ENCODE measurements at regions not wholly inside any gene's neighbourhood (a gene's known extent, or its start where the extent isn't known, plus 50 kb on each side); places are given as distances from the start of the nearest gene placed in this dataset.

DNA sequence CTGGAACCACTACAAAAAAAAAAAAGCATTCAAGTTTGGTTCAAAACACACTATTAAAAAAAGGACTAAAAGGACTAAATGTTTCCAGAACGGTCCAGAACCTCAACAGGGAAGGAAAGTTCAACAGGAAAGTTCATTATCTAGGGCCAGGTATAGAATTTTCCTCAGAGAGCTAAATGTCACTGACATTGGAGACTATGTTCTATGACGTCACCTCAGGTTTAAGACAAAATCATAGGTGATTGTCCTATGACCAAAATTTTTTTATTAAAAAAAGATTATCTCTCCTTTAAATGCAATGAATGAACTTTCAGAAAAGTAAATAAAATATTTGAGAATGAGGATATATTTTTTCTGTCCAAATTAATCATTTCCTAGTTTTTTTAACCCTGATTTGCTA lies 746.7 kb upstream of the USP15 start:
- no peak overlapping the region for H2BK5ac ChIP-seq (ENCODE audit: low read depth, low read length)
- no peaks in the 10 kb centered on the region for H3K23me2 ChIP-seq (ENCODE audit: low read depth, low read length)
- H4K91ac ChIP-seq (replicated peaks; ENCODE audit: insufficient read length, low read length): no peak overlapping the region
- H3K9me3 ChIP-seq (ENCODE audit: insufficient read depth in 2 of 2, low read depth in 1 of 2, low read length in 1 of 2): no peaks in the 10 kb centered on the region
- H2AFZ ChIP-seq (ENCODE audit: low read length): no peak overlapping the region
- WGBS, 2 experiments (ENCODE audit: extremely low coverage in 1 of 2, insufficient coverage in 1 of 2, insufficient read length in 1 of 2, insufficient replicate concordance in 2 of 2, low coverage in 1 of 2, low lambda C conversion rate in 2 of 2, missing lambda C conversion rate in 1 of 2): 92% methylated on average over 2 of the region's 2 CpGs; no CpG with 5 or more reads in 1 of the 2 experiments
- CTCF ChIA-PET (ENCODE audit: partially characterized antibody): interaction anchor here (0.7 to 2.4 kb wide), 3 partner anchors 9 to 446 kb away, joined by 3 to 12 read pairs (median 3); no protein-coding TSS in a partner anchor
- no peak overlapping the region for H2BK15ac ChIP-seq (ENCODE audit: low read length)
- no peak overlapping the region for H2BK20ac ChIP-seq (ENCODE audit: low read length)
- no peaks in the 10 kb centered on the region for H3K27me3 ChIP-seq (replicated peaks in 1 of 4; ENCODE audit: control insufficient read depth in 3 of 4, extremely low read depth in 1 of 4, insufficient read depth in 3 of 4, low read length in 3 of 4)
- H2BK12ac ChIP-seq (ENCODE audit: low read depth, low read length): no peak overlapping the region
- POLR2A ChIA-PET (ENCODE audit: partially characterized antibody): no interaction called here
- no peak overlapping the region for H3K56ac ChIP-seq (replicated peaks; ENCODE audit: insufficient read length, low read depth, low read length)
- no peak overlapping the region for H3K23ac ChIP-seq (ENCODE audit: insufficient read length)
- no peak overlapping the region for H3K14ac ChIP-seq (ENCODE audit: insufficient read length)
- no peak overlapping the region for H4K5ac ChIP-seq (ENCODE audit: insufficient read length, low read depth, low read length)
- DNase-seq (ENCODE audit: low read depth in 1 of 2, low spot score in 2 of 2) (no peak), FAIRE-seq (no peak)
- no peak overlapping the region for H3K4me3 ChIP-seq (ENCODE audit: extremely low read depth in 1 of 4, insufficient read depth in 2 of 4, low read depth in 3 of 4, low read length in 4 of 4)
- no peaks in the 10 kb centered on the region for H4K20me1 ChIP-seq (replicated peaks in 1 of 2; ENCODE audit: control insufficient read depth in 1 of 2, insufficient read depth in 2 of 2, low read length in 2 of 2)
- TF ChIP-seq, protein P1, sequence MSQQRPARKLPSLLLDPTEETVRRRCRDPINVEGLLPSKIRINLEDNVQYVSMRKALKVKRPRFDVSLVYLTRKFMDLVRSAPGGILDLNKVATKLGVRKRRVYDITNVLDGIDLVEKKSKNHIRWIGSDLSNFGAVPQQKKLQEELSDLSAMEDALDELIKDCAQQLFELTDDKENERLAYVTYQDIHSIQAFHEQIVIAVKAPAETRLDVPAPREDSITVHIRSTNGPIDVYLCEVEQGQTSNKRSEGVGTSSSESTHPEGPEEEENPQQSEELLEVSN (IDR thresholded peaks at IDR 0.05): no peak
- TF ChIP-seq, protein P2, sequence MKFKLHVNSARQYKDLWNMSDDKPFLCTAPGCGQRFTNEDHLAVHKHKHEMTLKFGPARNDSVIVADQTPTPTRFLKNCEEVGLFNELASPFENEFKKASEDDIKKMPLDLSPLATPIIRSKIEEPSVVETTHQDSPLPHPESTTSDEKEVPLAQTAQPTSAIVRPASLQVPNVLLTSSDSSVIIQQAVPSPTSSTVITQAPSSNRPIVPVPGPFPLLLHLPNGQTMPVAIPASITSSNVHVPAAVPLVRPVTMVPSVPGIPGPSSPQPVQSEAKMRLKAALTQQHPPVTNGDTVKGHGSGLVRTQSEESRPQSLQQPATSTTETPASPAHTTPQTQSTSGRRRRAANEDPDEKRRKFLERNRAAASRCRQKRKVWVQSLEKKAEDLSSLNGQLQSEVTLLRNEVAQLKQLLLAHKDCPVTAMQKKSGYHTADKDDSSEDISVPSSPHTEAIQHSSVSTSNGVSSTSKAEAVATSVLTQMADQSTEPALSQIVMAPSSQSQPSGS (IDR thresholded peaks at IDR 0.05; ENCODE audit: low read length): no peak
- TF ChIP-seq KDM5A (IDR thresholded peaks at IDR 0.05; ENCODE audit: low read length) (no peak), FOSL1 (IDR thresholded peaks at IDR 0.05; ENCODE audit: insufficient read depth, low read depth, low read length) (no peak), RNF2 (IDR thresholded peaks at IDR 0.05; ENCODE audit: borderline replicate concordance, low read depth, low read length, missing control alignments, poor library complexity, severe bottlenecking) (no peak), YY1 (IDR thresholded peaks at IDR 0.05; ENCODE audit: low read depth, low read length) (no peak), SAP30 (IDR thresholded peaks at IDR 0.05; ENCODE audit: insufficient read depth, insufficient replicate concordance, low read length) (no peak), BCL11A (IDR thresholded peaks at IDR 0.05; ENCODE audit: low read depth in 2 of 2, low read length in 2 of 2) (no peak), HDAC2 (IDR thresholded peaks at IDR 0.05; ENCODE audit: borderline replicate concordance in 1 of 2, low read depth in 2 of 2, low read length in 2 of 2) (no peak), CTBP2 (IDR thresholded peaks at IDR 0.05; ENCODE audit: borderline replicate concordance, insufficient read depth, insufficient read length, low read length) (no peak), MAFK (IDR thresholded peaks at IDR 0.05; ENCODE audit: low read depth, low read length) (no peak)
- H4K8ac ChIP-seq (ENCODE audit: extremely low read depth, insufficient read depth, low read length): no peak overlapping the region
- no peak overlapping the region for H2BK120ac ChIP-seq (replicated peaks; ENCODE audit: low read depth, low read length)
- no peak overlapping the region for H2AK5ac ChIP-seq (ENCODE audit: low read depth, low read length)
- H3K79me1 ChIP-seq (ENCODE audit: low read depth, low read length): no peaks in the 10 kb centered on the region
- no peaks in the 10 kb centered on the region for H3K4me1 ChIP-seq (replicated peaks in 1 of 4; ENCODE audit: control insufficient read depth in 3 of 4, insufficient read depth in 4 of 4, low read length in 3 of 4)
- H3K9ac ChIP-seq (replicated peaks in 1 of 4; ENCODE audit: extremely low read depth in 1 of 4, low read depth in 3 of 4, low read length in 3 of 4): no peak overlapping the region
- H3K18ac ChIP-seq (ENCODE audit: extremely low read depth, low read length): no peak overlapping the region
- H3K4me2 ChIP-seq (ENCODE audit: insufficient read depth in 1 of 2, low read depth in 2 of 2, low read length in 2 of 2): no peak overlapping the region
- no peaks in the 10 kb centered on the region; a peak in 1 of 8 replicates for H3K36me3 ChIP-seq (ENCODE audit: control insufficient read depth in 2 of 4, insufficient read depth in 4 of 4, low read length in 3 of 4)
- no peak overlapping the region for H3K27ac ChIP-seq (ENCODE audit: low read depth, low read length)
- no peaks in the 10 kb centered on the region for H3K79me2 ChIP-seq (ENCODE audit: control insufficient read depth in 1 of 2, insufficient read depth in 2 of 2, low read length in 2 of 2)
- H3K4ac ChIP-seq (replicated peaks; ENCODE audit: insufficient read length, low read depth, low read length): no peak overlapping the region
